ENCODE measurements at regions not wholly inside any gene's neighbourhood (a gene's known extent, or its start where the extent isn't known, plus 50 kb on each side); places are given as distances from the start of the nearest gene placed in this dataset.

DNA sequence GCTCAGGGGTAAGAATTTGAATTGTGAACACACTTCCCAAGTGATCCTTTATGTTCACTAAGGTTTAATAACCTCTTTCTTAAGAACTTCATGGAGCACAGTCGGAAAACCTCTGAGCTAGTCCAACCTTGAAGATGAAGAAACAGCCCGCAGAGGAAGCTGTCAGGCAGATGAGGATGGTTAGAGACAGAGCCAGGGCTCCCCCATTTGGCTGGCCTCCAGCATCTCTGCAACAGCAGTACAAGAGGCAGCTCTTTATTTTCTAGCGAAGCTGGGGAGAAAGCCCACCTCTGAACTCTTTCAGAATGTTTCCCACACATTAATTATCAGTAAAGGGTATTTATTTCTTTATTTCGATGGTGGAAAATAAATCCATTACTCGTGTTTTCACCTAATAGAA is 350.8 kb downstream of the DMRT2 start:
- ChIA-PET POLR2A (no interaction called here), CTCF (no interaction called here)
- no peak for DNase-seq (ENCODE audit: low read depth, low spot score)
- TF ChIP-seq, protein P1, sequence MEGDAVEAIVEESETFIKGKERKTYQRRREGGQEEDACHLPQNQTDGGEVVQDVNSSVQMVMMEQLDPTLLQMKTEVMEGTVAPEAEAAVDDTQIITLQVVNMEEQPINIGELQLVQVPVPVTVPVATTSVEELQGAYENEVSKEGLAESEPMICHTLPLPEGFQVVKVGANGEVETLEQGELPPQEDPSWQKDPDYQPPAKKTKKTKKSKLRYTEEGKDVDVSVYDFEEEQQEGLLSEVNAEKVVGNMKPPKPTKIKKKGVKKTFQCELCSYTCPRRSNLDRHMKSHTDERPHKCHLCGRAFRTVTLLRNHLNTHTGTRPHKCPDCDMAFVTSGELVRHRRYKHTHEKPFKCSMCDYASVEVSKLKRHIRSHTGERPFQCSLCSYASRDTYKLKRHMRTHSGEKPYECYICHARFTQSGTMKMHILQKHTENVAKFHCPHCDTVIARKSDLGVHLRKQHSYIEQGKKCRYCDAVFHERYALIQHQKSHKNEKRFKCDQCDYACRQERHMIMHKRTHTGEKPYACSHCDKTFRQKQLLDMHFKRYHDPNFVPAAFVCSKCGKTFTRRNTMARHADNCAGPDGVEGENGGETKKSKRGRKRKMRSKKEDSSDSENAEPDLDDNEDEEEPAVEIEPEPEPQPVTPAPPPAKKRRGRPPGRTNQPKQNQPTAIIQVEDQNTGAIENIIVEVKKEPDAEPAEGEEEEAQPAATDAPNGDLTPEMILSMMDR (IDR thresholded peaks at IDR 0.05; ENCODE audit: insufficient read depth, low read length, missing control alignments) = no peak
- no peak overlapping the region for H3K4me3 ChIP-seq (ENCODE audit: low read depth, low read length)

DNA sequence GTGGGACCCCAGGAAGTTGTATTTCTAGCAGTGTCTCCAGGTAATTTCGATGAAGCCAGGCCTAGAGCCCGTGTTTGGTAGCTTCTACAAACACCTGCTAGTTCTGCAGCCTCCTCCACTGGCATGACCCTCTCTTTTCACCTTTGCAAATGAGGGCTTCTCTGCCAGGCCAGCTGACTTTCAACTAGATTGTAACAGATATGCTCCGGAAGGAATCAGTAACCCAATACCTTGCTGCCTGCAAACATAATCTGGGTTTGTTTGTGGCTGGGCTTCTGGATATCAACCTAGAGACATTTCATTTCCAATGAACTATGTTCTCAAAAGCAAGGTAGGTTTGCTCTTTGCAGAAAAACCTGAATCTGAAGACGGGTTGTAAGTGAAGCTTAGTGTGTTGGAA is 354.8 kb downstream of the DMRT2 start:
- DNase-seq (ENCODE audit: low read depth, low spot score) = no peak
- TF ChIP-seq, protein P1 (IDR thresholded peaks at IDR 0.05; ENCODE audit: insufficient read depth, low read length, missing control alignments) = no peak
- no peak overlapping the region for H3K4me3 ChIP-seq (ENCODE audit: low read depth, low read length)
- CTCF ChIA-PET = no interaction called here
- POLR2A ChIA-PET = no interaction called here

DNA sequence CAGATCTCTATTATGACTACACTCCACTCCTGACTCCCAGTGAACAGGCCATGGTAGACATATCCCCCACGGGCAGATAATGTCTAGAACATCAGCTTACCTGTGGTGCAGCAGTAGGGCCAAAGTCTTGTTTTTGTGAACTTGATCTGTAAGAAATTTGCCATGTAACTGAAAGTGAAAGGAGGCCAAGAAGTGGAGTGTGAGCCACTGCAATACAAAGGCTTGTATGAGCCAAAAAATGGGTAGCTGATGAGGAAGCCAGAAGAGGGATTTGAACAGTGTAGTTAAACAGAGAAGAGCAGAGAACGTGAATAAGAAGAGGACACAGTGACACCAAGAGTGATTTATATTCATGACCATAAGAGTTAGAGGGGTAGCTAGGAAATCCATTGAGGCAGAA is 361.7 kb downstream of the DMRT2 start:
- ChIA-PET CTCF (no interaction called here), POLR2A (no interaction called here)
- TF ChIP-seq, protein P1 (IDR thresholded peaks at IDR 0.05; ENCODE audit: insufficient read depth, low read length, missing control alignments) = no peak
- no peak overlapping the region for H3K4me3 ChIP-seq (ENCODE audit: low read depth, low read length)
- no peak for DNase-seq (ENCODE audit: low read depth, low spot score)

DNA sequence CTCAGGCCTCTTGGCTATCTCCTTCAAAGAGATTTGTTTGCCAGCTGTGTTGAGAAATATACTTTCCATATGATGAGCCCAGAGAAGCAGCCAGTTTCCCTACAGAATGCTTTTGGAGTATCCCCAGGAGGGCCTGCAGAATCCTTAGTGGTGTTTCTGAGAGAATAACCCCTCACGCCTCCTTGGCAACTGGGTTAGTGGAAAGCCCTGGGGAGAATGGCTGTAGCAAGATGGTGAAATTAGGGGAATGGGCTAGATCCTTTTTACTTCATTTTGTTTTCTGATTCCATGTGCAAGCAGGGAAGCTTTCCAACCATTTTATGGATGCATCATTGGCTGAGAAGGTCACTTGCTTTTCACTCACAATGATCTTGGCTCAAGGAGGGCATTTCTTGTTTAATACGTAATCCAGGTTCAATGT is 364.6 kb downstream of the DMRT2 start:
- no peak overlapping the region for H3K4me3 ChIP-seq (ENCODE audit: low read depth, low read length)
- CTCF ChIA-PET = no interaction called here
- no peak for DNase-seq (ENCODE audit: low read depth, low spot score)
- TF ChIP-seq, protein P1 (IDR thresholded peaks at IDR 0.05; ENCODE audit: insufficient read depth, low read length, missing control alignments) = no peak
- POLR2A ChIA-PET = no interaction called here

DNA sequence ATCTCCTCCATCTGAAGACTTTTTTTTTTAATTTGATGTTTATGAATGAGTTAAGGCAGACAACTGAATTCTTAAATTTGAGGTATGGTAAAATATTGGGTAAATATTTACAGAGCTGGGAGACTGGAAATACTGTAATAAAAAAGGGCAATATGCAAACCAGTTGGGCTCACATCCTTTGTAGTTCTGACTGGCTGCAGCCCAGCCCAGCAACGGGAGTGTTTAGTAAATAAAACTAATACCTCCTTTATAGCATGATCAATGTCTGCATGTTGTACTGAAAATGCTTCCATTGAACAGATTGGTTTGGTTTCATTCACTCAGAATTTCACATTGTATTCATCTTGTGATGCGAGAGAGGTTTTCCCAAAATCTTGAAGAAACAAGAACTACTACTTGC is 365.0 kb downstream of the DMRT2 start:
- H3K4me3 ChIP-seq (ENCODE audit: low read depth, low read length) = no peak overlapping the region
- TF ChIP-seq, protein P1 (IDR thresholded peaks at IDR 0.05; ENCODE audit: insufficient read depth, low read length, missing control alignments) = no peak
- CTCF ChIA-PET = no interaction called here
- POLR2A ChIA-PET = no interaction called here
- no peak for DNase-seq (ENCODE audit: low read depth, low spot score)

DNA sequence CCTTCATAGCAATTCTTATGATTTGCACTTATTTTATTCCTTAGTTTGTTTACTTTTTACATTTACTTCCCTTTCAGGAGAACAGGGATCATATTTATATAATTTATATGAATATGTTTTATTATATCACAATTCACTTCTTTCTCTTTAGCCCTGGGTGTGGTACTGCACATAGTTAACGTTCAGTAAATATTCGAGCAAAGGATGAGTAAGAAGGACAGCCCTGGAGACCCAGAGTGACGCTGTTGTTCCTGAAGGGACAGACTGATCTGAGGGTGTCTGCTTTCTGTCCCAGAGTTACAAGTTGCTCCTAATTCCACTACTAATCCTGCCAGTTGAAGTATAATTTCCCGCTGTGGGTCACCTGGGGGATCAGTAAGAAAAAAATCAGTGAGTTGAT is 366.1 kb downstream of the DMRT2 start:
- POLR2A ChIA-PET = no interaction called here
- TF ChIP-seq, protein P1 (IDR thresholded peaks at IDR 0.05; ENCODE audit: insufficient read depth, low read length, missing control alignments) = no peak
- no peak for DNase-seq (ENCODE audit: low read depth, low spot score)
- CTCF ChIA-PET = no interaction called here
- H3K4me3 ChIP-seq (ENCODE audit: low read depth, low read length) = no peak overlapping the region

Data from AG04449 (cell line).